ENCODE measurements at regions not wholly inside any gene's neighbourhood (a gene's known extent, or its start where the extent isn't known, plus 50 kb on each side); places are given as distances from the start of the nearest gene placed in this dataset.
"Not testable (repeated sequence)": the region's sequence is repeated elsewhere in the genome, so short reads cannot be mapped to it uniquely, and the experiment has no call there.

GRCh38 chr19:28296506-28296905 is 916.4 kb downstream of the UQCRFS1 start:
- peaks cover 0 to 4% of the 10 kb centered on the region in 2 experiments for H3K27me3 ChIP-seq (replicated peaks in 1 of 2; ENCODE audit: control insufficient read depth in 2 of 2, extremely low read depth in 1 of 2, insufficient read depth in 2 of 2, low read length in 1 of 2)
- no peak overlapping the region for H3K4me3 ChIP-seq (ENCODE audit: control insufficient read depth in 1 of 2, extremely low read depth in 1 of 2, low read length in 1 of 2)
- H3K27ac ChIP-seq (ENCODE audit: low read length), result no peak overlapping the region
- Mint-ChIP-seq H3K4me1 (no peaks in the 10 kb centered on the region), H3K9me3 (peaks cover 4 to 11% (median 5%) of the 10 kb centered on the region in 3 donors), H3K27me3 (no peaks in the 10 kb centered on the region), H3K36me3 (no peaks in the 10 kb centered on the region), H3K27ac (no peak overlapping the region), H3K4me3 (no peak overlapping the region)
- CTCF ChIA-PET, result no interaction called here
- no peaks in the 10 kb centered on the region for H3K9me3 ChIP-seq
- no CpG with 5 or more reads among the region's 4 CpGs for WGBS (ENCODE audit: insufficient coverage)
- no peak for ATAC-seq (replicated peaks in 1 of 4)
- no peaks in the 10 kb centered on the region for H3K4me1 ChIP-seq (ENCODE audit: control insufficient read depth in 1 of 2, extremely low read depth in 1 of 2, insufficient read depth in 2 of 2, low read length in 2 of 2)
- DNase-seq, result no peak
- H3K36me3 ChIP-seq (ENCODE audit: control insufficient read depth in 2 of 2, extremely low read depth in 1 of 2, insufficient read depth in 1 of 2, low read length in 1 of 2), result no peaks in the 10 kb centered on the region
- POLR2A ChIA-PET, result no interaction called here

GRCh38 chr19:28294975-28295374 is 918.0 kb downstream of the UQCRFS1 start:
- H3K36me3 ChIP-seq (ENCODE audit: control insufficient read depth in 2 of 2, extremely low read depth in 1 of 2, insufficient read depth in 1 of 2, low read length in 1 of 2); H3K36me3 Mint-ChIP-seq; H3K27ac Mint-ChIP-seq; H3K4me1 Mint-ChIP-seq; H3K9me3 ChIP-seq; POLR2A ChIA-PET; H3K27ac ChIP-seq (ENCODE audit: low read length); H3K4me3 ChIP-seq (ENCODE audit: control insufficient read depth in 1 of 2, extremely low read depth in 1 of 2, low read length in 1 of 2); CTCF ChIA-PET; H3K4me1 ChIP-seq (ENCODE audit: control insufficient read depth in 1 of 2, extremely low read depth in 1 of 2, insufficient read depth in 2 of 2, low read length in 2 of 2); H3K4me3 Mint-ChIP-seq; DNase-seq; H3K27me3 Mint-ChIP-seq; ATAC-seq (replicated peaks in 1 of 4); H3K27me3 ChIP-seq (replicated peaks in 1 of 2; ENCODE audit: control insufficient read depth in 2 of 2, extremely low read depth in 1 of 2, insufficient read depth in 2 of 2, low read length in 1 of 2): not testable (repeated sequence)
- H3K9me3 Mint-ChIP-seq, result peaks cover 4 to 11% (median 5%) of the 10 kb centered on the region in 3 donors
- WGBS (ENCODE audit: insufficient coverage), result no CpG with 5 or more reads among the region's 1 CpG

GRCh38 chr19:28294395-28294794 is 918.6 kb downstream of the UQCRFS1 start:
- Mint-ChIP-seq H3K4me3 (no peak overlapping the region), H3K4me1 (no peaks in the 10 kb centered on the region), H3K27me3 (no peaks in the 10 kb centered on the region), H3K27ac (no peak overlapping the region), H3K36me3 (no peaks in the 10 kb centered on the region), H3K9me3 (peaks cover 4 to 11% (median 5%) of the 10 kb centered on the region in 3 donors)
- CTCF ChIA-PET, result no interaction called here
- 47% methylated on average over 4 of the region's 6 CpGs for WGBS (ENCODE audit: insufficient coverage)
- H3K36me3 ChIP-seq (ENCODE audit: control insufficient read depth in 2 of 2, extremely low read depth in 1 of 2, insufficient read depth in 1 of 2, low read length in 1 of 2), result no peaks in the 10 kb centered on the region
- POLR2A ChIA-PET, result no interaction called here
- no peak for DNase-seq
- no peaks in the 10 kb centered on the region for H3K4me1 ChIP-seq (ENCODE audit: control insufficient read depth in 1 of 2, extremely low read depth in 1 of 2, insufficient read depth in 2 of 2, low read length in 2 of 2)
- no peak for ATAC-seq (replicated peaks in 1 of 4)
- H3K27me3 ChIP-seq (replicated peaks in 1 of 2; ENCODE audit: control insufficient read depth in 2 of 2, extremely low read depth in 1 of 2, insufficient read depth in 2 of 2, low read length in 1 of 2), result no peaks in the 10 kb centered on the region
- H3K4me3 ChIP-seq (ENCODE audit: control insufficient read depth in 1 of 2, extremely low read depth in 1 of 2, low read length in 1 of 2), result no peak overlapping the region
- H3K9me3 ChIP-seq, result no peaks in the 10 kb centered on the region
- no peak overlapping the region for H3K27ac ChIP-seq (ENCODE audit: low read length)

GRCh38 chr19:28293685-28294084 is 919.3 kb downstream of the UQCRFS1 start:
- no peaks in the 10 kb centered on the region for H3K27me3 ChIP-seq (replicated peaks in 1 of 2; ENCODE audit: control insufficient read depth in 2 of 2, extremely low read depth in 1 of 2, insufficient read depth in 2 of 2, low read length in 1 of 2)
- ATAC-seq (replicated peaks in 1 of 4), result no peak
- Mint-ChIP-seq H3K4me3 (no peak overlapping the region), H3K27ac (no peak overlapping the region), H3K27me3 (no peaks in the 10 kb centered on the region), H3K4me1 (no peaks in the 10 kb centered on the region), H3K36me3 (no peaks in the 10 kb centered on the region), H3K9me3 (peaks cover 4 to 11% (median 5%) of the 10 kb centered on the region in 3 donors)
- no peak overlapping the region for H3K4me3 ChIP-seq (ENCODE audit: control insufficient read depth in 1 of 2, extremely low read depth in 1 of 2, low read length in 1 of 2)
- no peak for DNase-seq
- no peak overlapping the region for H3K27ac ChIP-seq (ENCODE audit: low read length)
- ChIA-PET CTCF (no interaction called here), POLR2A (no interaction called here)
- H3K9me3 ChIP-seq, result no peaks in the 10 kb centered on the region
- H3K36me3 ChIP-seq (ENCODE audit: control insufficient read depth in 2 of 2, extremely low read depth in 1 of 2, insufficient read depth in 1 of 2, low read length in 1 of 2), result no peaks in the 10 kb centered on the region
- H3K4me1 ChIP-seq (ENCODE audit: control insufficient read depth in 1 of 2, extremely low read depth in 1 of 2, insufficient read depth in 2 of 2, low read length in 2 of 2), result no peaks in the 10 kb centered on the region
- no CpG with 5 or more reads among the region's 3 CpGs for WGBS (ENCODE audit: insufficient coverage)

- no peak overlapping the region for H3K4me3 ChIP-seq (ENCODE audit: control insufficient read depth in 1 of 2, extremely low read depth in 1 of 2, low read length in 1 of 2)
- H3K4me1 ChIP-seq (ENCODE audit: control insufficient read depth in 1 of 2, extremely low read depth in 1 of 2, insufficient read depth in 2 of 2, low read length in 2 of 2), result no peaks in the 10 kb centered on the region
- no peaks in the 10 kb centered on the region for H3K36me3 ChIP-seq (ENCODE audit: control insufficient read depth in 2 of 2, extremely low read depth in 1 of 2, insufficient read depth in 1 of 2, low read length in 1 of 2)
- Mint-ChIP-seq H3K27ac (no peak overlapping the region), H3K27me3 (no peaks in the 10 kb centered on the region), H3K4me3 (no peak overlapping the region), H3K36me3 (no peaks in the 10 kb centered on the region), H3K9me3 (peaks cover 4 to 11% (median 5%) of the 10 kb centered on the region in 3 donors), H3K4me1 (no peaks in the 10 kb centered on the region)
- WGBS (ENCODE audit: insufficient coverage), result 54% methylated on average over 5 of the region's 10 CpGs
- H3K27me3 ChIP-seq (replicated peaks in 1 of 2; ENCODE audit: control insufficient read depth in 2 of 2, extremely low read depth in 1 of 2, insufficient read depth in 2 of 2, low read length in 1 of 2), result no peaks in the 10 kb centered on the region
- H3K9me3 ChIP-seq, result no peaks in the 10 kb centered on the region
- POLR2A ChIA-PET, result no interaction called here
- ATAC-seq (replicated peaks in 1 of 4), result no peak
- H3K27ac ChIP-seq (ENCODE audit: low read length), result no peak overlapping the region
- CTCF ChIA-PET, result interaction anchor here in 1 of 2 donors (0.5 kb wide), 1 partner anchor 344 kb away, joined by 4 read pairs; no protein-coding TSS in a partner anchor
- DNase-seq, result no peak
These were observed 920.0 kb downstream of the UQCRFS1 start for GRCh38 chr19:28292822-28293500.

- Mint-ChIP-seq H3K4me1 (no peaks in the 10 kb centered on the region), H3K4me3 (no peak overlapping the region), H3K9me3 (peaks cover 11 to 18% (median 12%) of the 10 kb centered on the region in 3 donors), H3K36me3 (no peaks in the 10 kb centered on the region), H3K27ac (no peak overlapping the region), H3K27me3 (peaks cover 0 to 4% of the 10 kb centered on the region in 2 donors)
- Histone ChIP-seq H3K27ac (ENCODE audit: low read length) (no peak overlapping the region), H3K36me3 (ENCODE audit: control insufficient read depth in 2 of 2, extremely low read depth in 1 of 2, insufficient read depth in 1 of 2, low read length in 1 of 2) (no peaks in the 10 kb centered on the region), H3K27me3 (replicated peaks in 1 of 2; ENCODE audit: control insufficient read depth in 2 of 2, extremely low read depth in 1 of 2, insufficient read depth in 2 of 2, low read length in 1 of 2) (no peaks in the 10 kb centered on the region), H3K4me1 (ENCODE audit: control insufficient read depth in 1 of 2, extremely low read depth in 1 of 2, insufficient read depth in 2 of 2, low read length in 2 of 2) (no peaks in the 10 kb centered on the region), H3K9me3 (no peaks in the 10 kb centered on the region), H3K4me3 (ENCODE audit: control insufficient read depth in 1 of 2, extremely low read depth in 1 of 2, low read length in 1 of 2) (no peak overlapping the region)
- CTCF ChIA-PET, result no interaction called here
- WGBS (ENCODE audit: insufficient coverage), result 49% methylated on average over 3 of the region's 4 CpGs
- DNase-seq (no peak), ATAC-seq (replicated peaks in 1 of 4) (no peak)
- POLR2A ChIA-PET, result no interaction called here
These were observed 921.1 kb downstream of the UQCRFS1 start for GRCh38 chr19:28291874-28292273.
